GM12873 (cell line): ENCODE measurements at regions not wholly inside any gene's neighbourhood (a gene's known extent, or its start where the extent isn't known, plus 50 kb on each side); places are given as distances from the start of the nearest gene placed in this dataset.

Experiments used
- TF ChIP-seq, protein P1 (sequence below): IDR thresholded peaks from 2 replicates; pipeline ENCODE4 v1.5.1; 2012; ENCODE audit warnings: low read depth, mild to moderate bottlenecking, moderate library complexity, low read length, control low read depth; ENCODE audit not compliant: insufficient read depth; ENCODE audit errors: missing control alignments

DNA sequence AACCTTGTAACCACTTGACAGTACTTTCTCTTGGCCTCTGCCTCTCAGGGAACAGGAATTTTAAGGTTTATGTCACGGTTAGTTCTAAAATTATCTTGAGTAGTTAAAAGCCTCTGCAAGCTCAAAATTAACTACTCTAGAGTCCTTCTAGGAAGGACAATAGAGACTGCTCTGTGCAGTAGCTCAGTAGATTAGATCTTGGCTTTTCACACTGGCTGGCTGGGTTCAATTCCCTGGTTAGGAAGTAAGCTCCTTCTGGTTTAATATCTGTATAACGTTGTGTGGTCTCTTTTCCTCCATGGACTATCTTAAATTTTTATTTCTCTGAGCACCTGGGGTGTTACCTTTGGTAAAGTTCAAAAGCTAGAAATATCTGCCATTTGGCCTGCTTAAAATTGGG lies 109.2 kb downstream of the AASDHPPT start:
- TF ChIP-seq, protein P1, sequence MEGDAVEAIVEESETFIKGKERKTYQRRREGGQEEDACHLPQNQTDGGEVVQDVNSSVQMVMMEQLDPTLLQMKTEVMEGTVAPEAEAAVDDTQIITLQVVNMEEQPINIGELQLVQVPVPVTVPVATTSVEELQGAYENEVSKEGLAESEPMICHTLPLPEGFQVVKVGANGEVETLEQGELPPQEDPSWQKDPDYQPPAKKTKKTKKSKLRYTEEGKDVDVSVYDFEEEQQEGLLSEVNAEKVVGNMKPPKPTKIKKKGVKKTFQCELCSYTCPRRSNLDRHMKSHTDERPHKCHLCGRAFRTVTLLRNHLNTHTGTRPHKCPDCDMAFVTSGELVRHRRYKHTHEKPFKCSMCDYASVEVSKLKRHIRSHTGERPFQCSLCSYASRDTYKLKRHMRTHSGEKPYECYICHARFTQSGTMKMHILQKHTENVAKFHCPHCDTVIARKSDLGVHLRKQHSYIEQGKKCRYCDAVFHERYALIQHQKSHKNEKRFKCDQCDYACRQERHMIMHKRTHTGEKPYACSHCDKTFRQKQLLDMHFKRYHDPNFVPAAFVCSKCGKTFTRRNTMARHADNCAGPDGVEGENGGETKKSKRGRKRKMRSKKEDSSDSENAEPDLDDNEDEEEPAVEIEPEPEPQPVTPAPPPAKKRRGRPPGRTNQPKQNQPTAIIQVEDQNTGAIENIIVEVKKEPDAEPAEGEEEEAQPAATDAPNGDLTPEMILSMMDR = no peak

DNA sequence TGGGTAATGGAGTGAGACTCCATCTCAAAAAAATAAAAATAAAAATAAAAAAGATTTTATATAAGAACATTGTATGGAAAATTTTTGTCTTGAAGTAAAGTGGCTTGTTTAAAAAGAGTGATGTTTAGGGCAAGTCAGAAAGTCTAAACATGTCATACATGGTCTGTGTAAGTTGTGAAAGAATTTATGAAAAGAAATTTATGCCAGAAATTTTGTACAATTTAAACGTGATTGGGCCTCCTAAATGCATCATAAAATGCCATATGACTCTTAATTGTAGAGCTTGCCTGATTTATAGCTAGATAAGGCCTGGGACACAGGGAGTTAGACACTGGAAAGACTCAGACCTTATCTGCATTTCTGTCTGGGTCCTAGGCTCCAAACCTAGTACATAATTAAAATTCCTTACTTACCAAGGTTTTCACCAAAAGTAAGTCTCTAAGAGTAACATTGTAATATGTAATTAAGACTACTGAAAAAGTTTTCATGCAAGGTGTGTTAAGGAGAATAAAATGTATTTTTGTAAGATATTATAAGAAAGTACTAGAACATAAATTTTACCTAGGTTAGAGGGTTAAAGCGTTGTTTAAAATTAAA lies 110.5 kb downstream of the AASDHPPT start:
- TF ChIP-seq, protein P1 = no peak

DNA sequence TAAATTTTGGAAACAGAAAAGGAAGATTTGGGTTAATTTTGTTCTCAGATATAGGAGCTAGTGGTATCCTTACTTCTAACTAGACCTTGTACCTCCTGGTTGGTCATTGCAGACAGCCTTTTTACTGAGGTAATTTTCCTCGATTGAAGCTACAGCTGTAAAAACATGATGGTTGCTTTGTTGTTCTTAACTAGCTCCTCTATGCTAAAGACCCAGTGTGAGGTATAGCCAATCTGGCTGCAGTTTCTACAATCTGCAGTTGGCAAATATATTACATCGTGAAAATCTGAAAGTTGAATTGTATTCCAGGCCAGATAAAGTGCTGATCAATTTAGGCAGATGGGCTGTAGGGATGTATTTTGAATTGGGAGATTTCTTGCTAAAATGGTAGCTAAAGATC lies 116.5 kb downstream of the AASDHPPT start:
- TF ChIP-seq, protein P1 = no peak

DNA sequence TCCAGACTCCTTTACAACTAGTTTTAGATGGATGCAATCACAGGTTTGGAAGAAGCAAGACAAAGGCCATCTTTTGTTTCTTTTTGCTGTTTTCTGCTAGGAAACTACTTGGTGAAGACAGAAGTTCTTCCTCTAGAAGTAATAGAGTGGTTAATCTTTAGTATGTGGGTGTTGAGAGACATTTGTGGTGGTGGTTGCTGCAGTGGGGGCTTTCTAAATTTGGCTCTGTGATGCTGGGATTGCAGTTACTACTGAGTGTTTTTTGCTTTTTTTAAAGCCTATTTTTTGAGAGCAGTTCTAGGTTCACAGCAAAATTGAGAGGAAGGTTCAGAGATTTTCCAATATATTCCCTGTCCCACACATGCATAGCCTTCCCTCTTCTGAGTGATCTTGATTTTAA lies 120.0 kb downstream of the AASDHPPT start:
- TF ChIP-seq, protein P1 = no peak

DNA sequence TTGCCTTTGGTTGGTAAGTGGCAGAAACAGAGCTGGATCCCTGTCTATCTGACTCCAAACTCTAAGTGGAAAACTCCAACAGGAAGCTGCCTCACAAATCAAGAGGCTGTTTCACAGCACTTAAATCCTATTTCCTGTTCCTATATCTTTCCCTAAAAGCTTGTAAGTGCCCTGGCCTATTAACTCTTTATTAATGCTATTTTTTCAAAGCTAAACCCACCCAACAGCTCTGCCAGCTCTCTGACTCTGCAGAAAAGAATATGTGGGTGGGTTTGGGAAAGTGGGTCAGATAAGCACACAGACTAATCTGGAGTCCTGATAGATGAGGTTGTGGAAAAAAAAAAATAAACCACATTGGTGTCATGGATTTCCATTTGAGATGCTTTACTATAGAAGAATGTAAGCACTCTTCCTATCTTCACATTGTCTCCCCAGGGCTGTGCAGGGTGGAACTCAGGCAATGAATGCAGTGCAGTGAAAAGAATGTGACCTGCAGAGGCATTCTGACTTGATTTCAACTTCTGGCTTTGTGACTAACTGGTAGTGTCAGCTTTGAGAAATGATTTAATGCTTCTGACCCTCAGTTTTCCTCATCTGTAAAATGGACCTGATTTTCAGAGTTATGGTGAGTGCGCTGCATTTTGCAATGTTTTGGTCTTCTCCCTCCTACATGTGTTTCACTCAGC lies 125.6 kb downstream of the AASDHPPT start:
- TF ChIP-seq, protein P1 = no peak

DNA sequence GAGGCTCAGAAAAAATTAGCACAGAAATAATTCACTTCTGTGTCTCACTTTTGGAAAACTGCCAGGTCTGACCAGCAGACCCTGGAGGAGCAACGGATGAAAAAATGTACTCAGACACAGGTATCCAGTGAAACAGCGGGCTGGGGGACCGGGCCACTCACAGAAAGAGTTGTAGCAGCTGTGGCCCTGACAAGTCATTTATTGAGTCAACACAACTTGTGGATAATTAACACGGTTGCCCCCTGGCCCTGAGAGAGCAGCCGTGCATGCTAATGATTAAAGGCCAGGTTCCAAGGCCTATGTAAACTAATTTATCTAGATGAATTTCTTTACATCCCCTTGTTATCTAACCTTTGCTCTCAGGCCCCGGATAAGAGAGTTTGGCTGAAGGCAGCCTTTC lies 131.3 kb downstream of the AASDHPPT start:
- TF ChIP-seq, protein P1 = no peak

DNA sequence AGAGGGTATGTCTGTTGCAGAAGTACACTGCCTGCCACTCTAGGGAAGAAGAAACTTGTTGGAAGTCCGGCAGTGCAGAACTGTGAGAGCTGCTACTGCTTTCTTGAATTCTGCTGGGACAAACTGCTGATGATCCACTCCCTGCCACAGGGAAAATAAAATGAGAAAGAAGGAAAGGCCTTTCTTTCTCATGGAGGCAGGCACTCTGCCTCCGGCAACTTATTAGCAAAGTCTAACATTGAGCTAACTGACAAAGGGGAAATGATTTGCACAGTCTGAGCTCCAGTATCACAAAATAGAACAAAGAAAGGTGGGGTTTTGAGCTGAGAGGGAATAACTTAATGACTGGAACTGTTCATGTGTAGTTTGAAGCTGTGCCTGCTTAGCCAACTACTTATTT lies 134.6 kb downstream of the AASDHPPT start:
- TF ChIP-seq, protein P1 = no peak
